GM18867 (cell line): ENCODE measurements at regions not wholly inside any gene's neighbourhood (a gene's known extent, or its start where the extent isn't known, plus 50 kb on each side); places are given as distances from the start of the nearest gene placed in this dataset.

ENCODE experiments used
- ATAC-seq: cut with Tn5 transposase; IDR thresholded peaks from one replicate; pipeline ENCODE4 v1.9.1; 2021; ENCODE audit warnings: mild to moderate bottlenecking, moderate library complexity; ENCODE audit not compliant: unreplicated experiment

- no peak for ATAC-seq
These were observed 459.4 kb upstream of the HNRNPA3 start for GRCh38 chr2:176753205-176753604.

GRCh38 chr2:176753752-176754474 lies 458.7 kb upstream of the HNRNPA3 start:
- no peak for ATAC-seq

GRCh38 chr2:176755537-176756135 lies 457.0 kb upstream of the HNRNPA3 start:
- no peak for ATAC-seq

- ATAC-seq, result no peak
These were observed 454.2 kb upstream of the HNRNPA3 start for GRCh38 chr2:176758426-176758825.

- no peak for ATAC-seq
These were observed 452.2 kb upstream of the HNRNPA3 start for GRCh38 chr2:176760439-176760838.

- no peak for ATAC-seq
These were observed 449.5 kb upstream of the HNRNPA3 start for GRCh38 chr2:176763130-176763529.

GRCh38 chr2:176763851-176764404 lies 448.7 kb upstream of the HNRNPA3 start:
- ATAC-seq, result peak; percentile 85

- no peak for ATAC-seq
These were observed 447.7 kb upstream of the HNRNPA3 start for GRCh38 chr2:176764921-176765320.

- ATAC-seq, result no peak
These were observed 446.6 kb upstream of the HNRNPA3 start for GRCh38 chr2:176766005-176766404.

GRCh38 chr2:176768185-176768584 lies 444.4 kb upstream of the HNRNPA3 start:
- no peak for ATAC-seq

GRCh38 chr2:176769021-176769420 lies 443.6 kb upstream of the HNRNPA3 start:
- no peak for ATAC-seq

GRCh38 chr2:176769499-176770370 lies 442.9 kb upstream of the HNRNPA3 start:
- no peak for ATAC-seq

GRCh38 chr2:176772816-176773215 lies 439.8 kb upstream of the HNRNPA3 start:
- no peak for ATAC-seq

- no peak for ATAC-seq
These were observed 437.7 kb upstream of the HNRNPA3 start for GRCh38 chr2:176774766-176775451.

GRCh38 chr2:176777262-176777661 lies 435.3 kb upstream of the HNRNPA3 start:
- no peak for ATAC-seq

- no peak for ATAC-seq
These were observed 432.7 kb upstream of the HNRNPA3 start for GRCh38 chr2:176779917-176780316.

- no peak for ATAC-seq
These were observed 432.2 kb upstream of the HNRNPA3 start for GRCh38 chr2:176780348-176780747.

- peak; percentile 68 for ATAC-seq
These were observed 430.9 kb upstream of the HNRNPA3 start for GRCh38 chr2:176781570-176782217.

- ATAC-seq, result no peak
These were observed 427.9 kb upstream of the HNRNPA3 start for GRCh38 chr2:176784633-176785200.

GRCh38 chr2:176789751-176790150 lies 422.8 kb upstream of the HNRNPA3 start:
- no peak for ATAC-seq
